SK-N-MC (cell line): ENCODE measurements at regions not wholly inside any gene's neighbourhood (a gene's known extent, or its start where the extent isn't known, plus 50 kb on each side); places are given as distances from the start of the nearest gene placed in this dataset.

ENCODE experiments used
- EZH2 ChIP-seq: fragments of 200-600 bp; sonication (generic); IDR thresholded peaks from one replicate; pipeline ENCODE4 v1.6.1; 2017; ENCODE audit warnings: antibody characterized with exemption
- POLR2AphosphoS5 ChIP-seq: IDR thresholded peaks from 2 replicates; pipeline ENCODE4 v1.6.1; 2012; ENCODE audit warnings: mild to moderate bottlenecking, low read depth, low read length, borderline replicate concordance

DNA sequence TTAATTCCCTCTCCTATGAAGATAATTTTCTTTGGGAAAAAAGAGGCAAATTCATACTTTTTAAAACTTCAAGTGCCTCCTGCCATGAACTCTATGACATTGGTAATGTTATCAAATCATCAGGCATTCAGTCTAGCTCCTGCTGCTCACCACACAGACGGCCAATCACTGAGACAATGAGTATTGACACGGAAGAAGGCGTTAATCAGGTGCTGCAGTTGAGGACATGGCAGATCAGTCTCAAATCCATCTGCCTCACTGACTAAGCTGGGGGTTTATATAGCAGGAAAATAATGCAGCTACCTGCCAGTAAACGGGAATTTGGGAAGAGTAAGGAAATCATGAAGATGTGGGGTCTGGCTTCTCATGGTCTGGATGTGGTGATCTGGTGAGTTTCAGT lies 1087.7 kb downstream of the CDH9 start:
- TF ChIP-seq EZH2, result no peak
- TF ChIP-seq POLR2AphosphoS5, result no peak
